K562 (cell line): ENCODE measurements at regions not wholly inside any gene's neighbourhood (a gene's known extent, or its start where the extent isn't known, plus 50 kb on each side); places are given as distances from the start of the nearest gene placed in this dataset.

Experiments
- ATAC-seq: fragments of 200-7000 bp; cut with Tn5 transposase; 3 replicates; pipeline ENCODE4 v1.9.1; 2020; ENCODE audit warnings: moderate library complexity
- BruUV-seq: library from RNA; stranded (reverse); fragments of 400-500 nt; replicated peaks from 2 replicates; lab custom pipeline; 2021; lab: Mats Ljungman, UMichigan
- CTCF ChIA-PET: fragments of 300-600 bp; formaldehyde crosslinking; extraction: SDS; loops from one replicate; lab custom pipeline; 2021; ENCODE audit warnings: low intra/inter-chr PET ratio; lab: Yijun Ruan, JAX
- POLR2A ChIA-PET: fragments of 300-600, 350-650 bp; sonication (Branson Sonifier 250); formaldehyde crosslinking; extraction: SDS; loops from one replicate; lab custom pipeline; 2021; ENCODE audit warnings: antibody characterized with exemption, inconsistent platforms; lab: Yijun Ruan, JAX
- DNase-seq, 4 experiments: peaks; one replicate each; pipeline versions ENCODE4 v3.0.0 to v3.0.0-alpha.2; 2011 to 2018; ENCODE audit warnings: low spot score in 3 of 4, mixed read lengths in 3 of 4; ENCODE audit errors: extremely low read depth in 1 of 4
- FAIRE-seq: peaks from 2 replicates; lab custom pipeline; 2011; peaks lifted over from hg19 to GRCh38; lab: Jason Lieb, UNC
- H2AFZ ChIP-seq: 2 replicates; pipeline ENCODE4 v1.6.0; 2011; ENCODE audit warnings: low read depth, low read length, control low read depth, inconsistent platforms
- H3K27ac ChIP-seq: fragments of 200-600 bp; 3 replicates; pipeline ENCODE4 v1.8.0; 2011; ENCODE audit warnings: low read depth, mild to moderate bottlenecking, control low read depth, inconsistent platforms, low read length, moderate library complexity, mixed read lengths; ENCODE audit errors: extremely low read depth
- H3K27me3 ChIP-seq, 2 experiments: fragments of 300-600 bp in 1 of 2; 2 replicates in 1 of 2; 3 replicates in 1 of 2; pipeline versions ENCODE4 v1.6.0 to v1.8.0; 2011; ENCODE audit warnings: inconsistent platforms in 2 of 2, low read length in 2 of 2, mild to moderate bottlenecking in 1 of 2, mixed read lengths in 1 of 2, moderate library complexity in 1 of 2; ENCODE audit not compliant: control insufficient read depth in 2 of 2, insufficient read depth in 2 of 2
- H3K36me3 ChIP-seq: fragments of 300-600 bp; 3 replicates; pipeline ENCODE4 v1.8.0; 2011; ENCODE audit warnings: mild to moderate bottlenecking, low read length, inconsistent platforms; ENCODE audit not compliant: control insufficient read depth, insufficient read depth
- H3K4me1 ChIP-seq, 2 experiments: fragments of 200-600 bp in 1 of 2; replicated peaks in 1 of 2; 2 replicates in 1 of 2; 3 replicates in 1 of 2; pipeline versions ENCODE4 v1.5.1 to v1.8.0; 2011; ENCODE audit warnings: inconsistent platforms in 2 of 2, low read length in 2 of 2, mild to moderate bottlenecking in 1 of 2, mixed read lengths in 1 of 2, moderate library complexity in 1 of 2; ENCODE audit not compliant: control insufficient read depth in 2 of 2, insufficient read depth in 2 of 2
- H3K4me2 ChIP-seq: 2 replicates; pipeline ENCODE4 v1.6.1; 2011; ENCODE audit warnings: low read length, control low read depth, inconsistent platforms, mixed read lengths; ENCODE audit not compliant: insufficient read depth
- H3K4me3 ChIP-seq: fragments of 200-600 bp; sonication (generic), shearing (Covaris generic); 2 replicates; pipeline ENCODE4 v1.5.1; 2016; ENCODE audit warnings: control low read depth, inconsistent platforms
- H3K79me2 ChIP-seq: fragments of 200-600 bp; 3 replicates; pipeline ENCODE4 v1.8.0; 2011; ENCODE audit warnings: low read length, inconsistent platforms; ENCODE audit not compliant: control insufficient read depth, insufficient read depth
- H3K9ac ChIP-seq, 2 experiments: 2 replicates each; pipeline versions ENCODE4 v1.6.0 to v1.6.1; 2011; ENCODE audit warnings: low read depth in 2 of 2, low read length in 2 of 2, control low read depth in 1 of 2, inconsistent platforms in 1 of 2, mild to moderate bottlenecking in 1 of 2, mixed read lengths in 1 of 2; ENCODE audit not compliant: insufficient read depth in 1 of 2
- H3K9me1 ChIP-seq: one replicate; pipeline ENCODE4 v1.6.0; 2011; ENCODE audit warnings: inconsistent platforms, mild to moderate bottlenecking, low read length, moderate library complexity; ENCODE audit not compliant: control insufficient read depth, insufficient read depth
- H3K9me3 ChIP-seq: replicated peaks from 2 replicates; pipeline ENCODE4 v1.5.1; 2011; ENCODE audit warnings: low read depth, low read length, inconsistent platforms; ENCODE audit not compliant: control insufficient read depth, insufficient read depth
- H4K20me1 ChIP-seq: replicated peaks from 2 replicates; pipeline ENCODE4 v1.6.1; 2011; ENCODE audit warnings: low read length, inconsistent platforms, mixed read lengths; ENCODE audit not compliant: control insufficient read depth, insufficient read depth
- C11orf30 ChIP-seq: fragments of 450-650 bp; IDR thresholded peaks from 2 replicates; pipeline ENCODE4 v1.6.1; 2016; ENCODE audit warnings: low read depth, mild to moderate bottlenecking
- CEBPG ChIP-seq, 3 experiments: fragments of 200-800 bp in 1 of 3; sonication (Bioruptor generic) in 1 of 3; sonication (generic) in 1 of 3; formaldehyde crosslinking in 1 of 3; IDR thresholded peaks in 2 of 3; conservative IDR thresholded peaks in 1 of 3; 2 replicates each; pipeline versions ENCODE4 v1.6.1 to v1.8.0; 2016 to 2022; ENCODE audit warnings: missing compliant biosample characterization in 2 of 3, missing genetic modification characterization in 2 of 3, mild to moderate bottlenecking in 1 of 3, missing genetic modification reagents in 1 of 3
- ZNF316 ChIP-seq: fragments of 450-650 bp; IDR thresholded peaks from 2 replicates; pipeline ENCODE4 v1.6.1; 2016
- ZNF444 ChIP-seq: fragments of 250-450 bp; sonication (Bioruptor Pico); IDR thresholded peaks from 2 replicates; pipeline ENCODE4 v1.4.0; 2020; ENCODE audit warnings: mild to moderate bottlenecking, moderate library complexity
- ZNF583 ChIP-seq: fragments of 250-450 bp; sonication (Bioruptor Pico); IDR thresholded peaks from 2 replicates; pipeline ENCODE4 v1.4.0; 2020
- WGBS: fragments of 100-300 bp; shearing (Covaris generic); methylation state at CpG from one replicate; pipeline ENCODE4 v1.1.6; 2016; ENCODE audit warnings: low coverage, mixed read lengths; ENCODE audit not compliant: insufficient coverage; ENCODE audit errors: missing lambda C conversion rate; 5-methylcytosine and 5-hydroxymethylcytosine counted together
- in situ Hi-C: fragments of 300-500 bp; cut with MboI; formaldehyde crosslinking; loops from 4 replicates; pipeline ENCODE4 v1.15.0; 2018; ENCODE audit warnings: inconsistent platforms, mixed read lengths
- intact Hi-C: fragments of 100-400 bp; cut with micrococcal nuclease; formaldehyde crosslinking; loops from 2 replicates; pipeline ENCODE4 v1.14.2; 2022
- TF ChIP-seq, protein P1 (sequence below): fragments of 250-450 bp; sonication (Bioruptor Pico); IDR thresholded peaks from 2 replicates; pipeline ENCODE4 v1.5.0; 2020; ENCODE audit warnings: mild to moderate bottlenecking

DNA sequence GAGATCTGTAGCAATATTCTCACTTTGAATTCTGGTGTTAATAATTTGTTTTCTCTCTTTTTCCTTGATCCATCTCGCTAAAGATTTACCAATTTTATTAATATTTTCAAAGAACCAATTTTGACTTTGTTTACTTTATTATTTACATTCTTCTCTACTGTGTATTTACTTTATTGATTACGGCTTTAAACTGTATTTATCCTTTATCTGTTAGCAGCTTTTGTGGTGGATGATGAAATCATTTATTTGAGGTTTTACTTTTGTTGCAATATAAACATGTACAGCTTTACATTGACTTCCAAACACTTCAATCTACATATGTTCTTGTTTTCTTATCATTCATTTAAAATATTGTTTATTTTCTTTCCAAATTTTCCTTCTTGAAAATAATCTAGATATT is 719.9 kb downstream of the ADCYAP1 start:
- TF ChIP-seq CEBPG (CRISPR knock-in tag; IDR thresholded peaks at IDR 0.05), result no peak
- TF ChIP-seq CEBPG (tag; conservative IDR thresholded peaks at IDR 0.05 in 1 of 2, IDR thresholded peaks at IDR 0.05 in 1 of 2), result peak; percentile 37 to 55; a peak in 3 of 4 replicates
- TF ChIP-seq ZNF583, result no peak
- in situ Hi-C loops (no loop called here), intact Hi-C loops (no loop called here)
- Histone ChIP-seq H3K4me1 (no peaks in the 10 kb centered on the region), H3K36me3 (no peaks in the 10 kb centered on the region), H3K79me2 (no peaks in the 10 kb centered on the region), H3K4me3 (no peak overlapping the region), H3K4me2 (no peak overlapping the region), H3K27me3 (no peaks in the 10 kb centered on the region), H3K9me3 (no peaks in the 10 kb centered on the region), H3K27ac (no peak overlapping the region), H3K9me1 (no peaks in the 10 kb centered on the region), H4K20me1 (0 out of 2 replicates have a peak, but pooled peaks cover 2% of the 10 kb centered on the region), H3K9ac (no peak overlapping the region), H2AFZ (no peak overlapping the region)
- POLR2A ChIA-PET, result no interaction called here
- WGBS, result 8% methylated on average over 2 of the region's 2 CpGs
- no peak for FAIRE-seq
- CTCF ChIA-PET, result no interaction called here
- ATAC-seq, result no peak
- DNase-seq, result no peak
- BruUV-seq, result no TSS peak

DNA sequence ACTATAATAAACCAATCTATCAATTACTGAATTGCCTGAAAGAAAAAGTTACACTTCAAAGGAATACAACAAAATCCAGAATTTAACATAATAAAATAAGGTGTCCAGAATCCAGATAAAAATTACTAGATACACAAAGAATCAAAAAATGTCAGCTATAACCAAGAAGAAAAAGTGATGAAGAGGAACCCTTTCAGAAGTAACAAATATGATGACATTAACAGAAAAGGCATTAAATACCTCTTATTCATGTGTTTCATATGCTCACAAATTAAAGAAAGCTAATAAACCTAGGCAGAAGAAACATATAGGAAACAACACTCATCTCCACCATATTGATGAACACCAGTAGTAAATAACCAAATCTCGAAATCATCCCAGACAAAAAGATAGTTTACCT is 722.8 kb downstream of the ADCYAP1 start:
- POLR2A ChIA-PET, result no interaction called here
- in situ Hi-C loops, result no loop called here

More for the DNA sequence above, 722.8 kb downstream of the ADCYAP1 start:
- no peaks in the 10 kb centered on the region for H3K27me3 ChIP-seq
- no peaks in the 10 kb centered on the region for H3K9me1 ChIP-seq
- no peak overlapping the region for H2AFZ ChIP-seq
- intact Hi-C loops, result no loop called here
- H3K27ac ChIP-seq, result no peak overlapping the region
- no peak overlapping the region for H3K4me3 ChIP-seq
- DNase-seq (no peak), ATAC-seq (no peak), FAIRE-seq (no peak)
- no peak overlapping the region for H3K9ac ChIP-seq
- TF ChIP-seq ZNF316 (peak; percentile 61), ZNF444 (CRISPR knock-in tag) (no peak), C11orf30 (peak; percentile 26; the same call in 1 of the 2 replicates)
- TF ChIP-seq, protein P1, sequence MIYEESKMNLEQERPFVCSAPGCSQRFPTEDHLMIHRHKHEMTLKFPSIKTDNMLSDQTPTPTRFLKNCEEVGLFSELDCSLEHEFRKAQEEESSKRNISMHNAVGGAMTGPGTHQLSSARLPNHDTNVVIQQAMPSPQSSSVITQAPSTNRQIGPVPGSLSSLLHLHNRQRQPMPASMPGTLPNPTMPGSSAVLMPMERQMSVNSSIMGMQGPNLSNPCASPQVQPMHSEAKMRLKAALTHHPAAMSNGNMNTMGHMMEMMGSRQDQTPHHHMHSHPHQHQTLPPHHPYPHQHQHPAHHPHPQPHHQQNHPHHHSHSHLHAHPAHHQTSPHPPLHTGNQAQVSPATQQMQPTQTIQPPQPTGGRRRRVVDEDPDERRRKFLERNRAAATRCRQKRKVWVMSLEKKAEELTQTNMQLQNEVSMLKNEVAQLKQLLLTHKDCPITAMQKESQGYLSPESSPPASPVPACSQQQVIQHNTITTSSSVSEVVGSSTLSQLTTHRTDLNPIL, result no peak
- H3K4me1 ChIP-seq, result no peaks in the 10 kb centered on the region
- CTCF ChIA-PET, result no interaction called here
- no peak overlapping the region for H3K4me2 ChIP-seq
- 0 out of 2 replicates have a peak, but pooled peaks cover 2% of the 10 kb centered on the region for H4K20me1 ChIP-seq
- no peaks in the 10 kb centered on the region for H3K36me3 ChIP-seq
- no peaks in the 10 kb centered on the region for H3K79me2 ChIP-seq
- BruUV-seq, result no TSS peak
- no peaks in the 10 kb centered on the region for H3K9me3 ChIP-seq
- 14% methylated on average over 1 of the region's 1 CpG for WGBS
